OCI-LY7 (cell line): ENCODE measurements at regions not wholly inside any gene's neighbourhood (a gene's known extent, or its start where the extent isn't known, plus 50 kb on each side); places are given as distances from the start of the nearest gene placed in this dataset.

ENCODE experiments used
- BruUV-seq: library from RNA; stranded (reverse); fragments of 400-500 nt; replicated peaks from 2 replicates; lab custom pipeline; 2021; lab: Mats Ljungman, UMichigan
- CTCF ChIA-PET: fragments of 300-600 bp; sonication (Branson Sonifier 250); formaldehyde crosslinking; loops from one replicate; lab custom pipeline; 2022; ENCODE audit warnings: antibody characterized with exemption; ENCODE audit not compliant: unreplicated experiment; lab: Charles Lee
- POLR2A ChIA-PET: fragments of 300-600 bp; sonication (Branson Sonifier 250); formaldehyde crosslinking; loops from one replicate; lab custom pipeline; 2022; ENCODE audit warnings: antibody characterized with exemption; lab: Charles Lee
- DNase-seq: peaks from one replicate; pipeline ENCODE4 v3.0.0-alpha.2; 2015; ENCODE audit warnings: low spot score
- H2AFZ ChIP-seq: fragments of 200-600 bp; sonication (generic), shearing (Covaris generic); 2 replicates; pipeline ENCODE4 v1.6.1; 2014; ENCODE audit warnings: mild to moderate bottlenecking, antibody characterized with exemption, low read length, moderate library complexity
- H3K27ac ChIP-seq: fragments of 200-600 bp; sonication (generic); 2 replicates; pipeline ENCODE4 v1.5.1; 2014; ENCODE audit warnings: mixed run types, low read depth, mild to moderate bottlenecking, moderate library complexity, low read length, inconsistent platforms; ENCODE audit not compliant: poor library complexity, severe bottlenecking
- H3K36me3 ChIP-seq: fragments of 200-600 bp; sonication (generic); 2 replicates; pipeline ENCODE4 v1.6.1; 2014; ENCODE audit warnings: mild to moderate bottlenecking, antibody characterized with exemption, low read length, moderate library complexity, mixed read lengths; ENCODE audit not compliant: insufficient read depth
- H3K4me1 ChIP-seq: fragments of 200-600 bp; sonication (generic); 2 replicates; pipeline ENCODE4 v1.5.1; 2014; ENCODE audit warnings: mild to moderate bottlenecking, low read length; ENCODE audit not compliant: insufficient read depth, poor library complexity, severe bottlenecking
- H3K4me2 ChIP-seq: fragments of 200-600 bp; sonication (generic); 2 replicates; pipeline ENCODE4 v1.6.1; 2014; ENCODE audit warnings: mild to moderate bottlenecking, low read length
- H3K4me3 ChIP-seq: fragments of 200-600 bp; sonication (generic); 2 replicates; pipeline ENCODE4 v1.5.1; 2014; ENCODE audit warnings: mild to moderate bottlenecking, low read depth, low read length; ENCODE audit not compliant: poor library complexity, severe bottlenecking
- H3K79me2 ChIP-seq: fragments of 200-600 bp; sonication (generic); 2 replicates; pipeline ENCODE4 v1.6.1; 2016; ENCODE audit warnings: low read depth, mild to moderate bottlenecking, low read length, moderate library complexity, mixed read lengths; ENCODE audit not compliant: insufficient read depth
- H3K9me2 ChIP-seq: fragments of 200-600 bp; sonication (generic); 2 replicates; pipeline ENCODE4 v1.6.1; 2016; ENCODE audit warnings: mild to moderate bottlenecking, low read length, mixed read lengths; ENCODE audit not compliant: insufficient read depth
- H3K9me3 ChIP-seq: fragments of 200-600 bp; sonication (generic); 2 replicates; pipeline ENCODE4 v1.6.1; 2014; ENCODE audit warnings: mild to moderate bottlenecking, mixed run types, low read length, mixed read lengths
- H4K20me1 ChIP-seq: fragments of 200-600 bp; sonication (generic); 2 replicates; pipeline ENCODE4 v1.6.1; 2014; ENCODE audit warnings: mild to moderate bottlenecking, antibody characterized with exemption, low read length, moderate library complexity, mixed read lengths; ENCODE audit not compliant: insufficient read depth
- CTCF ChIP-seq: fragments of 200-600 bp; sonication (generic); conservative IDR thresholded peaks from 2 replicates; pipeline ENCODE4 v1.5.1; 2014; ENCODE audit warnings: mild to moderate bottlenecking, antibody characterized with exemption, low read length, moderate library complexity, mixed read lengths
- EZH2phosphoT487 ChIP-seq: fragments of 200-600 bp; sonication (generic); IDR thresholded peaks from 2 replicates; pipeline ENCODE4 v1.6.1; 2018; ENCODE audit warnings: low read depth, borderline replicate concordance, mild to moderate bottlenecking, mixed run types, antibody characterized with exemption, low read length, moderate library complexity, mixed read lengths
- intact Hi-C: fragments of 100-400 bp; cut with micrococcal nuclease; formaldehyde crosslinking; loops from one replicate; pipeline ENCODE4 v1.10.0; 2022; ENCODE audit not compliant: unreplicated experiment

- BruUV-seq, result no TSS peak
- H3K27ac ChIP-seq, result no peak overlapping the region
- no peak overlapping the region for H2AFZ ChIP-seq
- TF ChIP-seq CTCF, result no peak
- no peak for TF ChIP-seq EZH2phosphoT487
- no peaks in the 10 kb centered on the region for H3K4me1 ChIP-seq
- H3K79me2 ChIP-seq, result no peaks in the 10 kb centered on the region
- no peak overlapping the region for H3K4me2 ChIP-seq
- no peaks in the 10 kb centered on the region for H3K9me3 ChIP-seq
- no peaks in the 10 kb centered on the region for H3K9me2 ChIP-seq
- H4K20me1 ChIP-seq, result no peaks in the 10 kb centered on the region
- CTCF ChIA-PET, result no interaction called here
- intact Hi-C loops, result no loop called here
- H3K36me3 ChIP-seq, result no peaks in the 10 kb centered on the region
- DNase-seq, result no peak
- POLR2A ChIA-PET, result interaction anchor here (0.9 kb wide), 1 partner anchor 14 kb away, joined by 4 read pairs; no protein-coding TSS in a partner anchor
- no peak overlapping the region for H3K4me3 ChIP-seq
Measured at GRCh38 chr7:155948845-155949244, 136.6 kb upstream of the SHH start.

- no peaks in the 10 kb centered on the region for H3K9me3 ChIP-seq
- ChIA-PET CTCF (no interaction called here), POLR2A (no interaction called here)
- no peaks in the 10 kb centered on the region for H4K20me1 ChIP-seq
- DNase-seq, result no peak
- intact Hi-C loops, result no loop called here
- TF ChIP-seq CTCF (no peak), EZH2phosphoT487 (no peak)
- H3K4me1 ChIP-seq, result no peaks in the 10 kb centered on the region
- no peaks in the 10 kb centered on the region for H3K9me2 ChIP-seq
- H3K27ac ChIP-seq, result no peak overlapping the region
- no TSS peak for BruUV-seq
- no peaks in the 10 kb centered on the region for H3K79me2 ChIP-seq
- H3K4me3 ChIP-seq, result no peak overlapping the region
- H2AFZ ChIP-seq, result no peak overlapping the region
- H3K4me2 ChIP-seq, result no peak overlapping the region
- H3K36me3 ChIP-seq, result no peaks in the 10 kb centered on the region
Measured at GRCh38 chr7:155948423-155948822, 136.2 kb upstream of the SHH start.

GRCh38 chr7:155947051-155947450 is 134.8 kb upstream of the SHH start:
- Histone ChIP-seq H3K4me3 (no peak overlapping the region), H4K20me1 (no peaks in the 10 kb centered on the region), H3K9me2 (no peaks in the 10 kb centered on the region), H2AFZ (no peak overlapping the region), H3K36me3 (no peaks in the 10 kb centered on the region), H3K27ac (no peak overlapping the region), H3K4me2 (no peak overlapping the region), H3K79me2 (no peaks in the 10 kb centered on the region), H3K9me3 (no peaks in the 10 kb centered on the region), H3K4me1 (no peaks in the 10 kb centered on the region)
- no peak for DNase-seq
- intact Hi-C loops, result no loop called here
- TF ChIP-seq CTCF (no peak), EZH2phosphoT487 (no peak)
- no TSS peak for BruUV-seq
- CTCF ChIA-PET, result no interaction called here
- POLR2A ChIA-PET, result no interaction called here
